A549 (cell line): ENCODE measurements at regions not wholly inside any gene's neighbourhood (a gene's known extent, or its start where the extent isn't known, plus 50 kb on each side); places are given as distances from the start of the nearest gene placed in this dataset.

Source experiments
- ATAC-seq, 2 experiments: fragments of 200-7000 bp in 1 of 2; fragments of >200 bp in 1 of 2; cut with Nextera tagmentation in 1 of 2; cut with Tn5 transposase in 1 of 2; 3 replicates each; pipeline versions ENCODE4 v1.8.0 to v1.9.1; 2018 to 2020; ENCODE audit warnings: mild to moderate bottlenecking in 1 of 2, moderate library complexity in 1 of 2
- CTCF ChIA-PET: fragments of 300-600 bp; sonication (Branson Sonifier 250); formaldehyde crosslinking; extraction: SDS; loops from one replicate; lab custom pipeline; 2021; ENCODE audit warnings: antibody characterized with exemption, inconsistent platforms; lab: Yijun Ruan, JAX
- POLR2A ChIA-PET: fragments of 350-600 bp; formaldehyde crosslinking; extraction: SDS; loops from one replicate; lab custom pipeline; 2021; ENCODE audit warnings: antibody characterized with exemption, inconsistent platforms; lab: Yijun Ruan, JAX
- DNase-seq, 2 experiments: peaks; one replicate each; pipeline versions ENCODE4 v3.0.0 to v3.0.0-alpha.2; 2011 to 2016; ENCODE audit warnings: low read depth in 1 of 2, low spot score in 1 of 2
- FAIRE-seq: peaks from 2 replicates; lab custom pipeline; 2011; peaks lifted over from hg19 to GRCh38; lab: Jason Lieb, UNC
- H3K27ac ChIP-seq, 2 experiments: fragments of >200 bp; sonication (Bioruptor Twin); formaldehyde crosslinking; 3 replicates each; pipeline ENCODE4 v1.5.1; 2016 to 2017
- H3K4me1 ChIP-seq: fragments of >200 bp; sonication (Bioruptor Twin); formaldehyde crosslinking; 3 replicates; pipeline ENCODE4 v1.6.1; 2016
- H3K4me2 ChIP-seq: fragments of >200 bp; sonication (Bioruptor Twin); formaldehyde crosslinking; 3 replicates; pipeline ENCODE4 v1.6.1; 2016
- H3K4me3 ChIP-seq: fragments of >200 bp; sonication (Bioruptor Twin); formaldehyde crosslinking; 3 replicates; pipeline ENCODE4 v1.5.1; 2016
- H3K9me3 ChIP-seq: fragments of >200 bp; sonication (Bioruptor Twin); formaldehyde crosslinking; 3 replicates; pipeline ENCODE4 v1.6.1; 2016
- ATOH8 ChIP-seq: fragments of 250-450 bp; sonication (Bioruptor Pico); IDR thresholded peaks from 2 replicates; pipeline ENCODE4 v1.5.0; 2020; ENCODE audit warnings: low read depth, mild to moderate bottlenecking, moderate library complexity
- BCL3 ChIP-seq: fragments of >200 bp; sonication (Bioruptor Twin); formaldehyde crosslinking; IDR thresholded peaks from 3 replicates; pipeline ENCODE4 v1.6.1; 2016
- BHLHE40 ChIP-seq: IDR thresholded peaks from 2 replicates; pipeline ENCODE4 v1.6.1; 2012; ENCODE audit warnings: low read depth, low read length, inconsistent platforms
- CTCF ChIP-seq: fragments of >200 bp; sonication (Bioruptor Twin); formaldehyde crosslinking; IDR thresholded peaks from 3 replicates; pipeline ENCODE4 v1.5.1; 2016
- EHF ChIP-seq: fragments of 250-450 bp; sonication (Bioruptor Pico); IDR thresholded peaks from 2 replicates; pipeline ENCODE4 v1.5.0; 2020; ENCODE audit warnings: mild to moderate bottlenecking
- EP300 ChIP-seq, 2 experiments: fragments of >200 bp; sonication (Bioruptor Twin); formaldehyde crosslinking; IDR thresholded peaks; 2 replicates in 1 of 2; 3 replicates in 1 of 2; pipeline ENCODE4 v1.6.1; 2016 to 2017
- ESRRA ChIP-seq: fragments of 150-350 bp; IDR thresholded peaks from 2 replicates; pipeline ENCODE4 v1.6.1; 2014; ENCODE audit warnings: mild to moderate bottlenecking, low read length, borderline replicate concordance
- FOSB ChIP-seq: fragments of 250-450 bp; sonication (Bioruptor Pico); IDR thresholded peaks from 2 replicates; pipeline ENCODE4 v1.5.0; 2020; ENCODE audit warnings: mild to moderate bottlenecking, moderate library complexity
- FOSL2 ChIP-seq, 2 experiments: fragments of 450-650 bp in 1 of 2; fragments of >200 bp in 1 of 2; sonication (Bioruptor Twin) in 1 of 2; formaldehyde crosslinking; IDR thresholded peaks; 2 replicates each; pipeline versions ENCODE4 v1.5.0 to v1.6.1; 2016 to 2020; ENCODE audit warnings: mild to moderate bottlenecking in 1 of 2, moderate library complexity in 1 of 2
- GATA3 ChIP-seq: IDR thresholded peaks from 2 replicates; pipeline ENCODE4 v1.6.1; 2012; ENCODE audit warnings: borderline replicate concordance
- HES2 ChIP-seq: fragments of >200 bp; sonication (Bioruptor Twin); formaldehyde crosslinking; IDR thresholded peaks from 2 replicates; pipeline ENCODE4 v1.6.1; 2016
- HOXA7 ChIP-seq: fragments of 250-450 bp; sonication (Bioruptor Pico); IDR thresholded peaks from 2 replicates; pipeline ENCODE4 v1.5.0; 2020; ENCODE audit warnings: mild to moderate bottlenecking, moderate library complexity
- JUN ChIP-seq, 2 experiments: fragments of >200 bp; sonication (Bioruptor Twin); formaldehyde crosslinking; IDR thresholded peaks; 2 replicates in 1 of 2; 3 replicates in 1 of 2; pipeline ENCODE4 v1.6.1; 2016 to 2017
- JUNB ChIP-seq: fragments of >200 bp; sonication (Bioruptor Twin); formaldehyde crosslinking; IDR thresholded peaks from 2 replicates; pipeline ENCODE4 v1.6.1; 2016
- MAFK ChIP-seq: fragments of 450-650 bp; IDR thresholded peaks from 2 replicates; pipeline ENCODE4 v1.6.1; 2014; ENCODE audit not compliant: partially characterized antibody
- PHF8 ChIP-seq: fragments of 200-600 bp; sonication (generic); IDR thresholded peaks from 2 replicates; pipeline ENCODE4 v1.6.1; 2016; ENCODE audit warnings: low read depth, mild to moderate bottlenecking, antibody characterized with exemption, moderate library complexity, borderline replicate concordance
- POLR2A ChIP-seq: IDR thresholded peaks from 2 replicates; pipeline ENCODE4 v1.6.1; 2012; ENCODE audit warnings: mild to moderate bottlenecking, low read length
- RAD21 ChIP-seq, 2 experiments: fragments of >200 bp in 1 of 2; sonication (Bioruptor Twin) in 1 of 2; formaldehyde crosslinking in 1 of 2; IDR thresholded peaks in 1 of 2; conservative IDR thresholded peaks in 1 of 2; 2 replicates in 1 of 2; 3 replicates in 1 of 2; pipeline ENCODE4 v1.6.1; 2012 to 2018; ENCODE audit warnings: inconsistent platforms in 1 of 2
- RFX5 ChIP-seq: fragments of 450-650 bp; IDR thresholded peaks from 2 replicates; pipeline ENCODE4 v1.7.1; 2014; ENCODE audit warnings: antibody characterized with exemption, mild to moderate bottlenecking, moderate library complexity
- USF2 ChIP-seq: fragments of 450-650 bp; IDR thresholded peaks from 2 replicates; pipeline ENCODE4 v1.6.1; 2014; ENCODE audit warnings: antibody characterized with exemption
- ZC3H11A ChIP-seq: fragments of 450-650 bp; IDR thresholded peaks from 2 replicates; pipeline ENCODE4 v1.6.1; 2014; ENCODE audit warnings: antibody characterized with exemption, mild to moderate bottlenecking
- ZNF302 ChIP-seq: fragments of 250-450 bp; sonication (Bioruptor Pico); IDR thresholded peaks from 2 replicates; pipeline ENCODE4 v1.9.0; 2021; ENCODE audit warnings: inconsistent platforms, mild to moderate bottlenecking, moderate library complexity
- WGBS: methylation state at CpG from one replicate; pipeline ENCODE4 v1.1.6; 2017; ENCODE audit errors: missing lambda C conversion rate; 5-methylcytosine and 5-hydroxymethylcytosine counted together

GRCh38 chr7:108711611-108712010 lies 141.9 kb downstream of the DNAJB9 start:
- Histone ChIP-seq H3K4me2 (no peak overlapping the region), H3K9me3 (no peaks in the 10 kb centered on the region), H3K27ac (no peak overlapping the region), H3K4me3 (no peak overlapping the region), H3K4me1 (no peaks in the 10 kb centered on the region)
- no peak for FAIRE-seq
- TF ChIP-seq FOSB (CRISPR knock-in tag): no peak
- TF ChIP-seq EP300 (IDR thresholded peaks at IDR 0.05): no peak
- no peak for TF ChIP-seq CTCF
- TF ChIP-seq POLR2A: no peak
- no peak for TF ChIP-seq HOXA7 (CRISPR knock-in tag)
- TF ChIP-seq BHLHE40: no peak
- no peak for TF ChIP-seq FOSL2 (IDR thresholded peaks at IDR 0.05)
- no peak for TF ChIP-seq FOSL2 (CRISPR knock-in tag; IDR thresholded peaks at IDR 0.05)
- no peak for TF ChIP-seq JUNB
- no peak for TF ChIP-seq PHF8
- DNase-seq: no peak
- ChIA-PET POLR2A (no interaction called here), CTCF (no interaction called here)
- no peak for ATAC-seq

GRCh38 chr7:108716783-108717182 lies 147.1 kb downstream of the DNAJB9 start:
- CTCF ChIA-PET: no interaction called here
- WGBS: 9% methylated on average over 1 of the region's 1 CpG
- Histone ChIP-seq H3K4me3 (no peak overlapping the region), H3K9me3 (no peaks in the 10 kb centered on the region), H3K4me1 (no peaks in the 10 kb centered on the region), H3K27ac (no peak overlapping the region), H3K4me2 (no peak overlapping the region)
- DNase-seq: no peak
- FAIRE-seq: no peak
- TF ChIP-seq HES2: no peak
- no peak for TF ChIP-seq RFX5
- TF ChIP-seq BCL3: no peak
- TF ChIP-seq GATA3: no peak
- TF ChIP-seq ZC3H11A: no peak
- no peak for TF ChIP-seq ZNF302 (CRISPR knock-in tag)
- no peak for TF ChIP-seq JUN (IDR thresholded peaks at IDR 0.05)
- TF ChIP-seq USF2: no peak
- TF ChIP-seq HOXA7 (CRISPR knock-in tag): no peak
- no peak for TF ChIP-seq BHLHE40
- POLR2A ChIA-PET: no interaction called here
- ATAC-seq: no peak

- ChIA-PET POLR2A (no interaction called here), CTCF (no interaction called here)
- no peak for DNase-seq
- ATAC-seq: no peak
- no peak overlapping the region for H3K4me2 ChIP-seq
- no peaks in the 10 kb centered on the region for H3K4me1 ChIP-seq
- no peak overlapping the region for H3K27ac ChIP-seq
- no peaks in the 10 kb centered on the region for H3K9me3 ChIP-seq
- FAIRE-seq: peak; percentile 28
- no peak overlapping the region for H3K4me3 ChIP-seq
- TF ChIP-seq RAD21 (conservative IDR thresholded peaks at IDR 0.05 in 1 of 2, IDR thresholded peaks at IDR 0.05 in 1 of 2) (no peak), MAFK (no peak), EHF (CRISPR knock-in tag) (no peak), ATOH8 (CRISPR knock-in tag) (no peak), ESRRA (no peak)
Observed at GRCh38 chr7:108717781-108718180, 148.1 kb downstream of the DNAJB9 start.
